Endothelial cell of hepatic sinusoid (primary cell): ENCODE measurements at regions not wholly inside any gene's neighbourhood (a gene's known extent, or its start where the extent isn't known, plus 50 kb on each side); places are given as distances from the start of the nearest gene placed in this dataset.

ENCODE experiments used
- in situ Hi-C: cut with HindIII; loops from 2 replicates; pipeline ENCODE4 v1.10.0; 2017; ENCODE audit warnings: low sequenced_read_pairs

DNA sequence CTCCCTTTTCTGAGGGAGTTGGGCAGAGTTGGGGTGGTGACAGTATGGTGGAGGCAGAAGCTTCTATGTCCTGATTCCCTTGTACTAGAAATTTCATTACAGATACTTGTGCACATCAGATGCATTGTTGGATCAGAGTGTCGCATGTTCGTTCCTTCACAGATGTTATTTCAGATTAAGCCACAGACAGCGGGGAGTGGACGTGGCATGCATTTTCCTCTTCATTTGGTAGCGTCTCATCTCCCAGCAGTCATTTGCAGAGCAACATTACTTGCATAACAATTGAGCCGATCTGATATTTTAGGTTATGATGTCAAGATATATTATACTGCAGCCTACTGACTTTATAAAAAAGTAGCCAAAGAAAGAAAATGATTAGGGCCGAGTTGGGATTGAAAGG is 261.6 kb upstream of the SASH1 start:
- in situ Hi-C loops: no loop called here

GRCh38 chr6:148082044-148082443 is 260.6 kb upstream of the SASH1 start:
- in situ Hi-C loops: no loop called here

- in situ Hi-C loops: no loop called here
These were observed 259.9 kb upstream of the SASH1 start for GRCh38 chr6:148082696-148083095.

DNA sequence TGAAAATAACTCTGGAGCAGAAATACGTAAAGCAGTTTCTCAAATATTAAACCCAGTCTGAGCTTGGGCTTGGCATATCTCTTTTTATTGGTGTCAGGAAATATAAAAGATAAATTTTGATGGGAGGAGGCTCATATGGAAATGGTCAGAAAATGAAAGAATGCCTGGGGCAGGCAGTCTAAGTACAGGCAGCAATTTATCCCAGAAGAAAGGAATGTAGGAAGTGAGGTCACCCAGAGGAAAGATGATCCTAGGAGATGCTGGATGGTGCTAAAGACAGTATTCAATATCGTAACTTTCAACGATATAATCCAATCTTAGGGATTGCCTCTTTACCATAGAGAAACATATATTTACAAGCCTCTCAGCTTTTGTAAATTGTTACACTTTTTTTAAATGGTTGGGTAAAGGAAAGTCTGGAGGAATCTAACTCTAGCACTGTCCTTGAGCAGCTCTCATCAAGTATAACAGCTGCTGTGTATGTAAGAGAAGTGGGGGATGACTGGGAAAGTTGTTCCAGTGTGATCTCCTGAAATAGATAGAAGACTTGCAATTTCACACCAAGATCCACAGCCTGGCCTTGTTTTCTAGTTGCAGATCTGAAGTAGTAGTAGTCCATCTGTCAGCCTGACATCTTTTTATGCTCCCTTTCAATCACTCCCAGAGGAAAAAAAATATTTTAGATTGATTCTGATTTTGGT is 256.9 kb upstream of the SASH1 start:
- in situ Hi-C loops: loop anchor here (5.0 kb wide), 1 partner anchor 63 kb away; no protein-coding TSS in a partner anchor

- in situ Hi-C loops: loop anchor here (5.0 kb wide), 1 partner anchor 64 kb away; no protein-coding TSS in a partner anchor
These were observed 256.3 kb upstream of the SASH1 start for GRCh38 chr6:148086386-148086785.

GRCh38 chr6:148086843-148087242 is 255.8 kb upstream of the SASH1 start:
- in situ Hi-C loops: loop anchor here (5.0 kb wide), 1 partner anchor 65 kb away; no protein-coding TSS in a partner anchor

GRCh38 chr6:148087659-148088058 is 255.0 kb upstream of the SASH1 start:
- in situ Hi-C loops: loop anchor here (5.0 kb wide), 1 partner anchor 65 kb away; no protein-coding TSS in a partner anchor

- in situ Hi-C loops: no loop called here
These were observed 252.3 kb upstream of the SASH1 start for GRCh38 chr6:148090326-148090725.

- in situ Hi-C loops: no loop called here
These were observed 251.2 kb upstream of the SASH1 start for GRCh38 chr6:148091394-148091793.

- in situ Hi-C loops: no loop called here
These were observed 239.2 kb upstream of the SASH1 start for GRCh38 chr6:148103436-148103835.

DNA sequence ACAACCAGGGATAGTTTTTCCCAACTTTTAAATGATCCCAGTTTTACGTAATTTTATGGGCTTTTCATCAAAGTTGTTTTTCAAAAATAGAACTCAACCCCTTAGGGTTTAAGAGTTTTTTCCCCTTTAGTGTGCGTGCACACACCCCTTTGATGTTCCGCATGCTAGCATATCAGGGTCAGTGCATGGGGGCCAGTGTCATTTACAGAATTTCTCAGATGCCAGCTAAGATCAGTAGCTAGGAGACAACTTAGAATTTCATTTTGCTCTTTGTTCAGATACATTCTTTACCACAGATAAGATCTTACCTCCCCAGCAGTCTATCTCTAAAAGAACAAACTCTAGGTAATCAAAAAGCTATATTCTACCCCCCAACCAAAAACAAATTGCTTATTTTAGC is 238.5 kb upstream of the SASH1 start:
- in situ Hi-C loops: no loop called here

DNA sequence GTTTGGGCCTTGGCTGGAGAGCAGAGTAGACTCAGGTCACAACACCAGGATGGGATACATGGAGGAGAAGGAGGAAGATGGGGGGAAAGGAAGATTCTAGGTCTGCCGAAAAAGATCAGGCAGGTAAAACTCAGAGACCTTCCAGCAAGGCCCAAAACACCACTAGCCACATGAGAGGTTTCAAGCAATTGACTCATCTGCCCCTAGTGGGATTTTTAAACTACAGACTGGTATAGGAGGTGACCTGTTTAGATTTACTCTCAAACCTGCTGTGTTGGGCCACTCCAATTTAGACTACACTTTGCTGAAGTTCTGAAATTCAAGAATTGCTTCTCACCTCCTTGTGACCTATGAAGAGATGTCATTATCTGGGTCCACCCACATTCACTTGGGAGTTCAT is 236.9 kb upstream of the SASH1 start:
- in situ Hi-C loops: no loop called here

DNA sequence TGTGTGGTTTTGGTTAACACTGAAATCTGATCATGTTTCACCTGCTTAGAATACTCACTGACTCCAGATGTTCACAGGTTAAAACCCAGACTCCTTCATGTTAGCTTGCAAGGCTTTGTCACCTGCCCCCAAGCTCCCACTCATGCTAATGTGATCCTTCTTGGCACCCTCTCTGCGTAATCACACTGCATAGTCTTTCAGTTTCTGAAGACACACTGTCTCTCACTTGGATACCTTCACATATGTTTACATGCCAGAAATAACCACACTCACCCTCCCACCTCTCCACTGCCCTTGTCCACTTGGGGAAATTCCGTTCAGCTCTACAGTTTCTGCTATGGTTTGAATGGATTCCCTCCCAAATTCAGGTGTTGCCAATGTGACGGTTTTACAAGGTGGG is 234.7 kb upstream of the SASH1 start:
- in situ Hi-C loops: no loop called here

DNA sequence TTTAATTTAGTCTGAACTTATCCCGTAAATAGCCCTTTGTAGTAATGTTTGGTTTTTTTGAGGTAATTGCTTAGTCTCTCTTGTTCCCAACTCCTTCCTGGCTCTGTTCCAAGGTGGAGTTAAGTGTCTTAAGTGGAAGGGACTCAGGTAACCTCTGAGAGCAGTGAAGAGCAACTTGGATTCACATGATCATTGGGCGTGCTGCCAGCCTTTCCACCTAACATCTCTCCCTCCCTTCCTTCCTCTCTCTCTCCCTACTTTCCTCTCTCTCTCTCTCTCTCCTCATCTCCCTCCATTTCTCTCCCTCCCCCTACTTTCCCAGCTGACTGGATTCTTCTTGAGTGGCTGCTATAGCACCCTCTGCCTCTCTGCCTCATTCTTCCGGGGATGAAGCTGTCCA is 232.9 kb upstream of the SASH1 start:
- in situ Hi-C loops: no loop called here

- in situ Hi-C loops: no loop called here
These were observed 231.7 kb upstream of the SASH1 start for GRCh38 chr6:148110925-148111324.

DNA sequence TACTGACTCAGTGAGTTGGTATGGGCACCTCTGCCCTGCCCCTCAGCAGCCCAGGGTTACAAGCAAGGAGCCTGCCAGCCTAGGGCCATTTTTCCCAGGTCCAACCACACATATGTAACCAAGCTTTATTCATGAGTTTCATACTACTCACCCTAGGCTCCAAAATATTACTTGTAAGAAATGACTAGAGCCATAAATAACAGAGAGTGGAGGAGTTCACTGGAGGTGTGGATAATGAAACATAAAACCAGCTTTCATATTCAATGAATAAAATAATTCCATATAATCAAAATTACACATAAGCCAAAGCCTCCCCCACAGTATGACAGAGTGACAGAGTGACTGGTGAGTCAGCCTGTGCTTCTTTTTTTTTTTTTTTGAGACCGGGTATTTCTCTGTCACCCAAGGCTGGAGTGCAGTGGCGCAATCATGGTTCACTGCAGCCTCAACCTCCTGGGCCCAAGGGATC is 229.8 kb upstream of the SASH1 start:
- in situ Hi-C loops: no loop called here

GRCh38 chr6:148116001-148116400 is 226.6 kb upstream of the SASH1 start:
- in situ Hi-C loops: no loop called here

- in situ Hi-C loops: no loop called here
These were observed 224.4 kb upstream of the SASH1 start for GRCh38 chr6:148118244-148118643.

- in situ Hi-C loops: no loop called here
These were observed 214.5 kb upstream of the SASH1 start for GRCh38 chr6:148128014-148128730.

GRCh38 chr6:148134592-148134991 is 208.0 kb upstream of the SASH1 start:
- in situ Hi-C loops: no loop called here

DNA sequence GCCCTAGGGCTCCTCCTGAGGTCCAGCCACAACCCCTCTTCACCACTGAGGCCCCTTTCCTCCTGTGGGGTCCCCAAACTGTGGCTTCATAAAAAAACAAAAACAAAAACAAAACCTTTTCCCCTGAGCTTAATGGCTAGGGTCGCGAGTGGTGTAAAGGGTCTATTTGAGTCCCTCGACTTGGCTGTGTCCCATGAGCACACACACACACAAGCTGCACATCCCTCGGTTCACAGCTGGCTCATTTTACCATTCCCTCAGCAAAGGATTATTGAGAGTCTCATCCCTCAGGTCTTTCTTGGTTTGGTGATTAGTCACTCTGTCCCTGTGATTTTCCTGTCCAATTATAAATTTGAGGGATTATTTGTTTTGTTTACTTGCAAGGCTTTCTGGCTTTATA is 206.1 kb upstream of the SASH1 start:
- in situ Hi-C loops: no loop called here

- in situ Hi-C loops: no loop called here
These were observed 205.0 kb upstream of the SASH1 start for GRCh38 chr6:148137652-148138051.
